OCI-LY1 (cell line): ENCODE measurements at regions not wholly inside any gene's neighbourhood (a gene's known extent, or its start where the extent isn't known, plus 50 kb on each side); places are given as distances from the start of the nearest gene placed in this dataset.

Experiments used
- EZH2 ChIP-seq: fragments of 200-600 bp; sonication (generic), shearing (Covaris generic); IDR thresholded peaks from 2 replicates; pipeline ENCODE4 v1.8.0; 2017; ENCODE audit warnings: borderline replicate concordance, mixed run types, mild to moderate bottlenecking, antibody characterized with exemption, low read length, moderate library complexity, mixed read lengths
- TF ChIP-seq, protein P1 (sequence below): fragments of 200-600 bp; sonication (generic), shearing (Covaris generic); IDR thresholded peaks from 2 replicates; pipeline ENCODE4 v1.5.1; 2017; ENCODE audit warnings: mild to moderate bottlenecking, antibody characterized with exemption, low read length, moderate library complexity, mixed read lengths

- TF ChIP-seq, protein P1, sequence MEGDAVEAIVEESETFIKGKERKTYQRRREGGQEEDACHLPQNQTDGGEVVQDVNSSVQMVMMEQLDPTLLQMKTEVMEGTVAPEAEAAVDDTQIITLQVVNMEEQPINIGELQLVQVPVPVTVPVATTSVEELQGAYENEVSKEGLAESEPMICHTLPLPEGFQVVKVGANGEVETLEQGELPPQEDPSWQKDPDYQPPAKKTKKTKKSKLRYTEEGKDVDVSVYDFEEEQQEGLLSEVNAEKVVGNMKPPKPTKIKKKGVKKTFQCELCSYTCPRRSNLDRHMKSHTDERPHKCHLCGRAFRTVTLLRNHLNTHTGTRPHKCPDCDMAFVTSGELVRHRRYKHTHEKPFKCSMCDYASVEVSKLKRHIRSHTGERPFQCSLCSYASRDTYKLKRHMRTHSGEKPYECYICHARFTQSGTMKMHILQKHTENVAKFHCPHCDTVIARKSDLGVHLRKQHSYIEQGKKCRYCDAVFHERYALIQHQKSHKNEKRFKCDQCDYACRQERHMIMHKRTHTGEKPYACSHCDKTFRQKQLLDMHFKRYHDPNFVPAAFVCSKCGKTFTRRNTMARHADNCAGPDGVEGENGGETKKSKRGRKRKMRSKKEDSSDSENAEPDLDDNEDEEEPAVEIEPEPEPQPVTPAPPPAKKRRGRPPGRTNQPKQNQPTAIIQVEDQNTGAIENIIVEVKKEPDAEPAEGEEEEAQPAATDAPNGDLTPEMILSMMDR, result no peak
- TF ChIP-seq EZH2, result no peak
These were observed 80.6 kb downstream of the CCR1 start for GRCh38 chr3:46127503-46127902.
